ENCODE measurements at regions not wholly inside any gene's neighbourhood (a gene's known extent, or its start where the extent isn't known, plus 50 kb on each side); places are given as distances from the start of the nearest gene placed in this dataset.

- Mint-ChIP-seq H3K36me3 (no peaks in the 10 kb centered on the region), H3K9me3 (ENCODE audit: low read depth) (peaks cover 14% of the 10 kb centered on the region), H3K4me1 (no peaks in the 10 kb centered on the region), H3K27me3 (no peaks in the 10 kb centered on the region), H3K4me3 (no peak overlapping the region), H3K27ac (no peak overlapping the region)
- ATAC-seq (no peak), DNase-seq (no peak)
- CTCF ChIA-PET: no interaction called here
Observed at GRCh38 chr4:46594661-46595060, 204.7 kb upstream of the GABRA2 start.

GRCh38 chr4:46586566-46586965, 196.6 kb upstream of the GABRA2 start:
- Mint-ChIP-seq H3K27me3 (no peaks in the 10 kb centered on the region), H3K36me3 (no peaks in the 10 kb centered on the region), H3K27ac (no peak overlapping the region), H3K4me1 (no peaks in the 10 kb centered on the region), H3K4me3 (no peak overlapping the region), H3K9me3 (ENCODE audit: low read depth) (peaks cover 9% of the 10 kb centered on the region)
- ATAC-seq (no peak), DNase-seq (no peak)
- CTCF ChIA-PET: no interaction called here

- Mint-ChIP-seq H3K36me3 (no peaks in the 10 kb centered on the region), H3K27me3 (no peaks in the 10 kb centered on the region), H3K27ac (no peak overlapping the region), H3K9me3 (ENCODE audit: low read depth) (no peaks in the 10 kb centered on the region), H3K4me3 (no peak overlapping the region), H3K4me1 (no peaks in the 10 kb centered on the region)
- no peak for DNase-seq
- no peak for ATAC-seq
- CTCF ChIA-PET: no interaction called here
Observed at GRCh38 chr4:46581677-46582076, 191.7 kb upstream of the GABRA2 start.

- CTCF ChIA-PET: interaction anchor here (0.7 kb wide), 1 partner anchor 1350 kb away, joined by 3 read pairs; no protein-coding TSS in a partner anchor
- H3K36me3 Mint-ChIP-seq: no peaks in the 10 kb centered on the region
- H3K27ac Mint-ChIP-seq: no peak overlapping the region
- ATAC-seq (no peak), DNase-seq (no peak)
- H3K9me3 Mint-ChIP-seq (ENCODE audit: low read depth): no peaks in the 10 kb centered on the region
- no peak overlapping the region for H3K4me3 Mint-ChIP-seq
- H3K4me1 Mint-ChIP-seq: no peaks in the 10 kb centered on the region
- H3K27me3 Mint-ChIP-seq: no peaks in the 10 kb centered on the region
Observed at GRCh38 chr4:46554760-46555465, 165.0 kb upstream of the GABRA2 start.

GRCh38 chr4:46550471-46550870, 160.5 kb upstream of the GABRA2 start:
- CTCF ChIA-PET: no interaction called here
- DNase-seq: no peak
- peaks cover 1% of the 10 kb centered on the region for H3K9me3 Mint-ChIP-seq (ENCODE audit: low read depth)
- ATAC-seq: no peak
- H3K4me3 Mint-ChIP-seq: no peak overlapping the region
- no peaks in the 10 kb centered on the region for H3K27me3 Mint-ChIP-seq
- H3K4me1 Mint-ChIP-seq: no peaks in the 10 kb centered on the region
- no peaks in the 10 kb centered on the region for H3K36me3 Mint-ChIP-seq
- H3K27ac Mint-ChIP-seq: no peak overlapping the region

GRCh38 chr4:46549125-46549524, 159.2 kb upstream of the GABRA2 start:
- Mint-ChIP-seq H3K36me3 (no peaks in the 10 kb centered on the region), H3K4me3 (no peak overlapping the region), H3K27ac (no peak overlapping the region), H3K9me3 (ENCODE audit: low read depth) (peaks cover 1% of the 10 kb centered on the region), H3K4me1 (no peaks in the 10 kb centered on the region), H3K27me3 (no peaks in the 10 kb centered on the region)
- no peak for ATAC-seq
- CTCF ChIA-PET: no interaction called here
- DNase-seq: no peak

- Mint-ChIP-seq H3K4me1 (no peaks in the 10 kb centered on the region), H3K27me3 (no peaks in the 10 kb centered on the region), H3K4me3 (no peak overlapping the region), H3K9me3 (ENCODE audit: low read depth) (peaks cover 3% of the 10 kb centered on the region), H3K36me3 (no peaks in the 10 kb centered on the region), H3K27ac (no peak overlapping the region)
- DNase-seq: no peak
- CTCF ChIA-PET: no interaction called here
- no peak for ATAC-seq
Observed at GRCh38 chr4:46524751-46525150, 134.8 kb upstream of the GABRA2 start.

- ATAC-seq (no peak), DNase-seq (no peak)
- Mint-ChIP-seq H3K27me3 (no peaks in the 10 kb centered on the region), H3K4me1 (no peaks in the 10 kb centered on the region), H3K9me3 (ENCODE audit: low read depth) (peaks cover 3% of the 10 kb centered on the region), H3K36me3 (no peaks in the 10 kb centered on the region), H3K27ac (no peak overlapping the region), H3K4me3 (no peak overlapping the region)
- CTCF ChIA-PET: no interaction called here
Observed at GRCh38 chr4:46520361-46520760, 130.4 kb upstream of the GABRA2 start.

- no peak overlapping the region for H3K27ac Mint-ChIP-seq
Observed at GRCh38 chr4:46515940-46516339, 126.0 kb upstream of the GABRA2 start.

GRCh38 chr4:46508216-46508615, 118.3 kb upstream of the GABRA2 start:
- DNase-seq: no peak
- ATAC-seq: no peak
- Mint-ChIP-seq H3K27me3 (no peaks in the 10 kb centered on the region), H3K4me3 (no peak overlapping the region), H3K4me1 (no peaks in the 10 kb centered on the region), H3K27ac (no peak overlapping the region), H3K9me3 (ENCODE audit: low read depth) (peaks cover under 1% of the 10 kb centered on the region), H3K36me3 (no peaks in the 10 kb centered on the region)
- CTCF ChIA-PET: no interaction called here

More at GRCh38 chr4:46515940-46516339, 126.0 kb upstream of the GABRA2 start:
- H3K27me3 Mint-ChIP-seq: no peaks in the 10 kb centered on the region
- no peaks in the 10 kb centered on the region for H3K4me1 Mint-ChIP-seq
- no peak for ATAC-seq
- H3K36me3 Mint-ChIP-seq: no peaks in the 10 kb centered on the region
- CTCF ChIA-PET: no interaction called here
- H3K4me3 Mint-ChIP-seq: no peak overlapping the region
- DNase-seq: no peak
- H3K9me3 Mint-ChIP-seq (ENCODE audit: low read depth): peaks cover 2% of the 10 kb centered on the region

- Mint-ChIP-seq H3K4me3 (no peak overlapping the region), H3K4me1 (no peaks in the 10 kb centered on the region), H3K9me3 (ENCODE audit: low read depth) (no peaks in the 10 kb centered on the region), H3K27ac (no peak overlapping the region), H3K27me3 (no peaks in the 10 kb centered on the region), H3K36me3 (no peaks in the 10 kb centered on the region)
- ATAC-seq: no peak
- CTCF ChIA-PET: no interaction called here
- DNase-seq: no peak
Observed at GRCh38 chr4:46506876-46507275, 116.9 kb upstream of the GABRA2 start.

GRCh38 chr4:46505131-46505530, 115.2 kb upstream of the GABRA2 start:
- H3K27ac Mint-ChIP-seq: no peak overlapping the region
- peaks cover 3% of the 10 kb centered on the region for H3K9me3 Mint-ChIP-seq (ENCODE audit: low read depth)
- CTCF ChIA-PET: no interaction called here
- no peaks in the 10 kb centered on the region for H3K36me3 Mint-ChIP-seq
- no peaks in the 10 kb centered on the region for H3K4me1 Mint-ChIP-seq
- no peak overlapping the region for H3K4me3 Mint-ChIP-seq
- ATAC-seq: no peak
- DNase-seq: no peak
- H3K27me3 Mint-ChIP-seq: no peaks in the 10 kb centered on the region

- no peaks in the 10 kb centered on the region for H3K36me3 Mint-ChIP-seq
- peaks cover 3% of the 10 kb centered on the region for H3K9me3 Mint-ChIP-seq (ENCODE audit: low read depth)
- CTCF ChIA-PET: no interaction called here
- H3K4me1 Mint-ChIP-seq: no peaks in the 10 kb centered on the region
- ATAC-seq (no peak), DNase-seq (no peak)
- H3K27me3 Mint-ChIP-seq: no peaks in the 10 kb centered on the region
- H3K4me3 Mint-ChIP-seq: no peak overlapping the region
- H3K27ac Mint-ChIP-seq: no peak overlapping the region
Observed at GRCh38 chr4:46503739-46504138, 113.8 kb upstream of the GABRA2 start.

GRCh38 chr4:46492394-46492793, 102.5 kb upstream of the GABRA2 start:
- Mint-ChIP-seq H3K27ac (no peak overlapping the region), H3K4me3 (no peak overlapping the region), H3K9me3 (ENCODE audit: low read depth) (peaks cover 2% of the 10 kb centered on the region), H3K36me3 (no peaks in the 10 kb centered on the region), H3K4me1 (no peaks in the 10 kb centered on the region), H3K27me3 (no peaks in the 10 kb centered on the region)
- DNase-seq (no peak), ATAC-seq (no peak)
- CTCF ChIA-PET: no interaction called here

GRCh38 chr4:46491455-46491854, 101.5 kb upstream of the GABRA2 start:
- ATAC-seq (no peak), DNase-seq (no peak)
- no peaks in the 10 kb centered on the region for H3K4me1 Mint-ChIP-seq
- no peak overlapping the region for H3K27ac Mint-ChIP-seq
- H3K4me3 Mint-ChIP-seq: no peak overlapping the region
- no peaks in the 10 kb centered on the region for H3K36me3 Mint-ChIP-seq
- CTCF ChIA-PET: no interaction called here
- H3K9me3 Mint-ChIP-seq (ENCODE audit: low read depth): peaks cover 2% of the 10 kb centered on the region
- no peaks in the 10 kb centered on the region for H3K27me3 Mint-ChIP-seq
